22Rv1 (cell line): ENCODE measurements at regions not wholly inside any gene's neighbourhood (a gene's known extent, or its start where the extent isn't known, plus 50 kb on each side); places are given as distances from the start of the nearest gene placed in this dataset.
"Not testable (repeated sequence)": the region's sequence is repeated elsewhere in the genome, so short reads cannot be mapped to it uniquely, and the experiment has no call there.

Source experiments
- H3K27ac ChIP-seq: fragments of 450-650 bp; 2 replicates; pipeline ENCODE4 v1.5.1; 2017
- ZFX ChIP-seq: fragments of 450-650 bp; IDR thresholded peaks from 2 replicates; pipeline ENCODE4 v1.6.1; 2017; ENCODE audit warnings: antibody characterized with exemption, borderline replicate concordance
- TF ChIP-seq, protein P1 (sequence below): fragments of 450-650 bp; IDR thresholded peaks from 2 replicates; pipeline ENCODE4 v1.5.1; 2017; ENCODE audit warnings: mild to moderate bottlenecking

DNA sequence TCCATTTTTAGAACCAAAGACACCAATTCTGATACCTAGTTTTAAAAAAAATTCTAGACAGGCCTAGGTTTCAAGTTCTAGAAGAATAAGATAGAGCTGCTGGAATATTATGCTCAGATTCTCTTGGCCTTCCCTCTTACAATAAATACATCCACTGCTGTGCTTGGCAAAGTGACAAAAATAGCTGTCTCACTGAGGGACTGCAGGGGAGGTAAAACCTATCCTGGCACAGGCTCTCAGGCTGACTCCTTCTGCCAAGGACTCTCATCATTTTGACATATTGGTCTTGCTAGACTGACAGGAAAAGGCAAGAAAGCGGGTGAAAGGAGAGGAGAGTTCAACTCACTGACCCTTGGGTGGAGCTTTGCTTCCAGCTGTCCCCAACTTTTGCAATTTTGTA lies 197.0 kb upstream of the LHX8 start:
- TF ChIP-seq, protein P1, sequence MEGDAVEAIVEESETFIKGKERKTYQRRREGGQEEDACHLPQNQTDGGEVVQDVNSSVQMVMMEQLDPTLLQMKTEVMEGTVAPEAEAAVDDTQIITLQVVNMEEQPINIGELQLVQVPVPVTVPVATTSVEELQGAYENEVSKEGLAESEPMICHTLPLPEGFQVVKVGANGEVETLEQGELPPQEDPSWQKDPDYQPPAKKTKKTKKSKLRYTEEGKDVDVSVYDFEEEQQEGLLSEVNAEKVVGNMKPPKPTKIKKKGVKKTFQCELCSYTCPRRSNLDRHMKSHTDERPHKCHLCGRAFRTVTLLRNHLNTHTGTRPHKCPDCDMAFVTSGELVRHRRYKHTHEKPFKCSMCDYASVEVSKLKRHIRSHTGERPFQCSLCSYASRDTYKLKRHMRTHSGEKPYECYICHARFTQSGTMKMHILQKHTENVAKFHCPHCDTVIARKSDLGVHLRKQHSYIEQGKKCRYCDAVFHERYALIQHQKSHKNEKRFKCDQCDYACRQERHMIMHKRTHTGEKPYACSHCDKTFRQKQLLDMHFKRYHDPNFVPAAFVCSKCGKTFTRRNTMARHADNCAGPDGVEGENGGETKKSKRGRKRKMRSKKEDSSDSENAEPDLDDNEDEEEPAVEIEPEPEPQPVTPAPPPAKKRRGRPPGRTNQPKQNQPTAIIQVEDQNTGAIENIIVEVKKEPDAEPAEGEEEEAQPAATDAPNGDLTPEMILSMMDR: no peak
- no peak for TF ChIP-seq ZFX
- H3K27ac ChIP-seq: no peak overlapping the region

DNA sequence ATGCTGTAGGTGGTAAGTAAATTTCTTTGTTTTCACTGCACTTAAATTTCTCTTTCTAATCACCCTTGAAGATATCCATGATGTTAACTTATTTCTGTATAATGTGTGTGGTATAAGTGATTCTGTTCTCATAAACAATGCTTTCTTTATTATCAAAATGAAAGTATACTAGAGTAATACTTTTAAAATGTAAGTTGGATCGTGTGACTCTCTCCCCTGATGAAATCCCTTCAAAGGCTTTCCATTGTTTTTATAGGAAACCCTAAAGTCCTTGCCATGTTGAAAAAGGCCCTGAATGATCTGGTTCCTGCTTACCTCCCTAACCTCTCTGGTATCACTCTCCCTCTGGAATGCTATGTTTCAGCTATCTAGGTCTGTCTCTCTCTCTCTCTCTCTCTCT lies 191.1 kb upstream of the LHX8 start:
- TF ChIP-seq ZFX: no peak
- TF ChIP-seq, protein P1: no peak

DNA sequence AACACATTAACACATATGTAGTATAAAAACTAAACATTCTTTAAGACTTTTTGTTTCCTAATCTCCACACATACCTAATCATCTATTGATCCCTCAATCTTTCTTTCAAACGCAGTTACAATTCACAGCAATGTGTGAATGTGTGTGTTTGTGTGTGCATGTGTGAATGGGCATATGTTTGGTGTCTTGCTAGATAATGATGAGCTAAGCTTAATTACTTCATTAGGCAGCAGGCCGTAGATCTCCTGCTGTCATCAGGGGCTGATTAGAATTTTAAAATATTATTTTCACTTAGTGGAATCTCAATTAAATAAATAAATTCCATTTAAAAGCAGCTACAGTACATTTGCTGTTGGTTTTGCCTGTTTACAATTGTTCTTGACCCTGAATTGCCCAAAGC lies 187.8 kb upstream of the LHX8 start:
- no peak for TF ChIP-seq ZFX
- TF ChIP-seq, protein P1: no peak
- H3K27ac ChIP-seq: no peak overlapping the region

More for the DNA sequence above, 191.1 kb upstream of the LHX8 start:
- no peak overlapping the region for H3K27ac ChIP-seq

DNA sequence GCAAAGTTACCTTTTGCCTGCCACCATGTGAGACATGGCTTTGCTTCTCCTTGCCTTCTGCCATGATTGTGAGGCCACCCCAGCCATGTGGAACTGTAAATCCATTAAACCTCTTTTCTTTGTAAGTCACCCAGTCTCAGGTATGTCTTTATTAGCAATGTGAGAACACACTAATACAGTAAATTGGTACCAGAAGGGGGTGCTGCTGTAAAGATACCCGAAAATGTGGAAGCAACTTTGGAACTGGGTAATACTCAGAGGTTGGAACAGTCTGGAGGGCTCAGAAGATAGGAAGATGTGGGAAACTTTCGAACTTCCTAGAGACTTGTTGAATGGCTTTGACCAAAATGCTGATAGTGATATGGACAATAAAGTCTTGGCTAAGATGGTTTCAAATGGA lies 184.8 kb upstream of the LHX8 start:
- H3K27ac ChIP-seq: not testable (repeated sequence)

DNA sequence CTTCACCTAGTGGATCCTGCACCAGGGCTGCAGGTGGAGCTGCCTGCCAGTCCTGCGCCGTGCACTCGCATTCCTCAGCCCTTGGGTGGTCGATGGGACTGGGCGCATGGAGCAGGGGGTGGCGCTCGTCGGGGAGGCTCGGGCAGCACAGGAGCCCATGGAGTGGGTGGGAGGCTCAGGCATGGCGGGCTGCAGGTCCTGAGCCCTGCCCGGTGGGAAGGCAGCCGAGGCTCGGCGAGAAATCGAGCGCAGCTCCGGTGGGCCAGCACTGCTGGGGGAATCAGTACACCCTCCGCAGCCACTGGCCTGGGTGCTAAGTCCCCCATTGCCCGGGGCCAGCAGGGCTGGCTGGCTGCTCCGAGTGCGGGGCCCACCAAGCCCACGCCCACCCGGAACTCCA lies 182.2 kb upstream of the LHX8 start:
- H3K27ac ChIP-seq: not testable (repeated sequence)

DNA sequence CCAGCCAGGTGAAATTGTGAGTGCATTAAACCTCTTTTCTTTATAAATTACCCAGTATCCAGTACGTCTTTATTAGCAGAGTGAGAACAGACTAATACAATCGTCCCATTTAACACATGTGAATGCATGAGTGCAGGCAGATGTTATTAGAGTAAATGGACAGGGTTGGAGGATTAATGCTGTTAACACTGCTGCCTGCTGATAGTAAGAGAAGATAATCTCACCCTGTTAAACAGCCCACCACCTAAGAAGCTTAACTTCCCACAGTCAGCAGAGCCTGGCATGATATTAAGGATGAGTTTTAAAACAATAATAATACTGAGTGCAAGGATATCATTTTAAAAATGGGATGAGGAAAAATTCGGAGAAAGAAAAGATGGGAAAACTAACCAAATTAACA lies 181.4 kb upstream of the LHX8 start:
- TF ChIP-seq, protein P1: no peak
- TF ChIP-seq ZFX: no peak
- H3K27ac ChIP-seq: no peak overlapping the region

DNA sequence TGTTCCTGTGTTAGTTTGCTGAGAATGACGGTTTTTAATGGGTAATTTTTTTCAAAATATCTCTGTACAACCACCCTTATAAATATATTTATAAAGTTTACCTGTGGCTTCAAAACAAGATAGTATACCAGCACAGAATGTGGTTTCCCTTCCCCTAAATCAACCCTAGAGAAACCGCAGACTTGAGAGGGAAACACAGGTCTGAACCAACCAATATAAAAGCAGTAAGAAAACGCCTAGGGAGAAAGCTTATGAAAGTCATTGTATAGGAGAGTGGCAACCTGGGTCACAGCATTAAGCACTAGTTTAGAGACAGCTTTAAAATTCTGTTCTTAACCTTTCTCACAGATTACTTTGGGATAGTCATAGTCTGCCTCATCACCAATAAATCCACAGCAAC lies 180.6 kb upstream of the LHX8 start:
- no peak overlapping the region for H3K27ac ChIP-seq
- TF ChIP-seq, protein P1: no peak
- TF ChIP-seq ZFX: no peak

DNA sequence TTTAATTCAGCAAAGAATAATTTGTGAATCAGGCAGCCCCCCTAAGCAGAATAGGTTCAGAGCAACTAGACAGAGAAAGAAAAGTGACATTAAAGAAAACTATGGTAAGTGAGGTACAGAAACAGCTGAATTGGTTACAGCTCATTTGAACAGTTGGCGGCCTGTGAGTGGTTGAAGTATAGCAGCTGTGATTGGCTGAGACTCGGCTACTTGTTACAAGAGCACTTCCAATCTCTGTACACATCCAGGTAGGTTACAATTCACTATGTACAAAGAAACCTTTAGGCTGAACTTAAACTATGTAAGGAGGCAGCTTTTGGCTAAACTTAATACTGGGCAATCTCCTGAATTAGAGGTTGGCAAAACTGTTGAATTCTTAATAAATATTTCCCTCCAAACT lies 171.1 kb upstream of the LHX8 start:
- H3K27ac ChIP-seq: no peak overlapping the region
- no peak for TF ChIP-seq ZFX
- TF ChIP-seq, protein P1: no peak

DNA sequence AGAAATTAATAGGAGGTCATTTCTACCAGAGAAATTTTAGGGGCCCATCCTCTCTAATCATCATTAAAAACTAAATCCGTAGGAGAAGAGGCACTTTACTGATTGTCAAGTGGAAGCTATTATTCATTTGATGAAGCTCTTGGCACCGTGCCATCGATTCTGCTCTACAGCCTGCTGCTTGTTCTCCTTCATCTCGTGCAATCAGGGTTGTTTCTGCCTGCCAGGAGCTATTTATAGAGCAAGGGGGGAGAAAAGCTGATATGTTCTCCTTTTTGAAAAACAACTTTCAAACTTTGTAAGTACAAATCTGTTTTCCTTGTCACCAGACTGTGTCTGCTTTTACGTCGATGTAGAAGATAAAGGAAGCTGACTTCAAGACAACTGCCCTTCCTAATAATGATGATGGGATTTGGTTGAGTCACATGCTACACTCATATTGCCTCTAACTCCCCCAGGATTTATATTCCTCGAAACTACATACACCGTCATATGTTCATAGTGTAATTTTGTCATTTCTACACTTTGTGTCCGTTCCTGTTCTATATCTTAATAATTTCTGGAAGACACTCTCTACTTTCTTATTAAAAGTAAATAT lies 169.6 kb upstream of the LHX8 start:
- TF ChIP-seq, protein P1: no peak
- no peak for TF ChIP-seq ZFX

More for the DNA sequence above, 169.6 kb upstream of the LHX8 start:
- no peak overlapping the region for H3K27ac ChIP-seq
